Stimulated activated CD4-positive, alpha-beta T cell treated with anti-CD3 and anti-CD28 coated beads, Interleukin-12 subunit alpha, Interleukin-12 subunit beta, amount 100 ng/mL, for 48 hours (primary cell): ENCODE measurements at regions not wholly inside any gene's neighbourhood (a gene's known extent, or its start where the extent isn't known, plus 50 kb on each side); places are given as distances from the start of the nearest gene placed in this dataset.
"Not testable (repeated sequence)": the region's sequence is repeated elsewhere in the genome, so short reads cannot be mapped to it uniquely, and the experiment has no call there.

ENCODE experiments used
- DNase-seq, 3 donors: peaks; one replicate each; pipeline ENCODE4 v3.0.0-alpha.2; 2020; ENCODE audit warnings: low read depth in 2 of 3, low spot score in 1 of 3

DNA sequence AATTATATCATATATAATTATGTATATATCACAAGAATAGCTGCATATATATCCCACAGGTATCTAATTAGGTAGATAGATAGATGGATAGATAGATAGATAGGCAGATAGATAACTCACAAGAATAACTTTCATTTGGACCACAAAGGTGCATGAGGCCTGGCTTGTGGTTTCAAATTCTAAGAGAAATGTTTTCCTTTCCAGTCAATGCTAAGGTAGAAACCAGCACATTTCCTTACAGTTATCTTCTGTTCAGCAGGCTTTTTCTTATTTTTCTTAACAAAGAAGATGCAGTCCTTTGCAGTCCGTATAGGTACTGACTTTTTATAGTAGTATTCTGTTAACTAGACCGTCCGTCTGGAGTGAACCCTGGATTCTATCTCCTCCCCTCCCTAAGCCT lies 152.9 kb upstream of the ANKFN1 start:
- no peak for DNase-seq

DNA sequence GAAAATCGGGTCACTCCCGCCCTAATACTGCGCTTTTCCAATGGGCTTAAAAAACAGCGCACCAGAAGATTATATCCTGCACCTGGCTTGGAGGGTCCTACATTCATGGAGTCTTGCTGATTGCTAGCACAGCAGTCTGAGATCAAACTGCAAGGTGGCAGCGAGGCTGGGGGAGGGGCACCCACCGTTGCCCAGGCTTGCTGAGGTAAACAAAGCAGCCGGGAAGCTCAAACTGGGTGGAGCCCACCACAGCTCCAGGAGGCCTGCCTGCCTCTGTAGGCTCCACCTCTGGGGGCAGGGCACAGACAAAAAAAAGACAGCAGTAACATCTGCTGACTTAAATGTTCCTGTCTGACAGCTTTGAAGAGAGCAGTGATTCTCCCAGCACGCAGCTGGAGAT lies 150.6 kb upstream of the ANKFN1 start:
- not testable (repeated sequence) for DNase-seq

DNA sequence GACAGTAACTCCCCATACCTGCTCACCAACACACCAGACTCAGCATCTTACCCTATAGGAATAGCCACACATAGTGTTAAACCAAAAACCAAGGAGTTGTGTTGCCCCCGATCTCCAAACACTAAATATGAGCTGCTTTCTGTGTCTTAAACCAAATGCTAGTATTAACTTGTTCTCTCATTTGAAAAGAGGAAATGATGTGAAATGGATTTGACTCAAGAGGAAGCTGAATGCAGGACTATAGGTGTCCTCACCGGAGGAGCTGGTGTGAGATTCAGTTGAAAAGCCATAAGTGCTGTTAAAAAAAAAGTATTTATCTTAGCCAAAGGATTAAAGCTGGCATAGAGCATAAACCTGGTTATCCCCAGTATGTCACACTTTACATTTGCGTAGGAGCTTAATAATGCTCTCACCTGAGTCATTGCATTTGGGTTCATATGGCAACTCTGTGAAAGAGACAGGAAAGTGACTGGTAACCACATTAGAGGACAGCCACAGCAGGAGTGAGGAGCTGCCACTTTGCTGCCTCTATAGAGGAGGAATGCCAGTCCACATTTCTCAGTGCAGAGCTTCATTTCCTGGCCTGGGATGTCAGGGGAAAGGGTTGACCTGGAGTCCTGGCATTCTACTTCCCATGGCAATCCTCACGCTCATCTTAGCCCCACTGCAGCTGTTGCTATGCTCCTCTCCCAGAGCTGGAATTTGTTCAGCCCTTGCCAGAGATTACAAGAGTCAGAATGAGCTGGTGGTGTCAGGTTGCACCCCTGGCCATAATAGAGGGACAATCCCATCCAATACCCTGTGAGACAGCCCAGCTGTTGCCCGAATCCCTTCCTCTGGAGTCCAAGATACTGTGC lies 143.3 kb upstream of the ANKFN1 start:
- no peak for DNase-seq

DNA sequence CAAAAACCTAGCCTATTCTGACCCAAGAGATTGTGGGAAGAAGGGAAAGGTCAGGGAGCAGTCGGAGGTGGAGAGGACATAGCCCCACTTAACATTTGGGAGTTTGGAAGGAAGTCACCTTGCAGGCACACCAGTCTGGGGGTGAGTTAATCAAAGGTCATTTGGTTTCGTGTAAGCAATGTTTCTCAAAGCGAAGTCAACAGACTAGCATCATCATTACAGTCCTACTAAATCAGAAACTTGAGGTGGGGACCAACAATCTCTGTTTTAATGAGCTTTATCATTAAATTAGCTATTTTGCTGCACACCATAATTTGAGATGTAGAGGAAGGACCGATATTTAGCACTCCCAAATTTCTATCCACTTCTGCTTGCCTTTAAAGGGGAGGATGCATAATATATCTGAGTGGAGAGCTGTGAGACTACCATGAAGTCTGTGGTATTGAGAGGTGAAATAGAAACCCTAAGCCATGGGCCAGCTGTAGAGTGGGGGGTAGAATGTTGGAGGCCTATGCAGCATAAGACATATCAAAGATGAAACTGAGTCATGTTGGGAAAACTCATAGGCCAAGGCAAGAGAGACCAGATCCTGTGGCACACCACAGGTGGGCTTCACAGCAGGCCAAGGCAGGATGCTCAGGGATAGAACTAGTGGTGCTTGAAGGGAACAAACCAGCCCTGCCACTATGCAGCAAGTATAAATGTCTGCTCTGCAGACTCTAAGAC lies 141.7 kb upstream of the ANKFN1 start:
- DNase-seq = peak in 1 of 3 donors; percentile 7

DNA sequence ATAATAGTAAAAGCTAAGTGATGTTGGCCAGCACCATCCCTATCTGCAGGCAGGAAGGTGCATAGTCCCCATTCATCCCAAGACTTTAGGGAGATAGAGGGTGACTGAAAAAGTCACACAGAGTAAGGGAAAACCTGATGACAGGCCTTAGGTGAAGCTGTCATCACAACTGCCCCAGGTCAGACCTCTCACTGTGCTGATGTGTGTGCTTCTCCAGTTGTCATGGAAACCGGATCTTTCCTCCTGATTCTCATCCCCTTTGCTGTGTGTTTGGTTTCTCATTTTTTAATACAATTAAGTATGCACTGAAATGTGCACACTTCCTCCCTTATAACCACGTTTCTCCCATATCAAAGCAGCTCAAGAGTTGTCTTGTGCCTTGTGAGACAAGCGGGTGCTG lies 135.1 kb upstream of the ANKFN1 start:
- no peak for DNase-seq

DNA sequence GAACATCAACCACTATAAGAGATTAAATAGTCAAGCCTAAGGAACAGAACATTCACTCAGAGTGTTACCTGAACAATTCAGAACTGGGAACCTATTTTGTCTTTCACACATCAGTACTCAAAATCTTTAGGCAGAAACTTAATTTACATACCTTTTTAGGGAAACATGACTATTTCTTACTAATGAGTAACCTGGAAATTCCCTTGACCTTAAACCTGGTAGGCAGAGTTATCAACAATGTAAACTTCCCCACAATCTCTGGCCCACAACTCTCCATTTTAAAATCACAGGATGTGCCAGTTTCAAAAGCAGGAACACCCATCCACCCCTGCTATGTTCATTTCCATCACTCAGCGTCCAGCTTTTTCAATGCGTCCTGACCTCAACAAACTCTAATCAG lies 132.9 kb upstream of the ANKFN1 start:
- DNase-seq = no peak

DNA sequence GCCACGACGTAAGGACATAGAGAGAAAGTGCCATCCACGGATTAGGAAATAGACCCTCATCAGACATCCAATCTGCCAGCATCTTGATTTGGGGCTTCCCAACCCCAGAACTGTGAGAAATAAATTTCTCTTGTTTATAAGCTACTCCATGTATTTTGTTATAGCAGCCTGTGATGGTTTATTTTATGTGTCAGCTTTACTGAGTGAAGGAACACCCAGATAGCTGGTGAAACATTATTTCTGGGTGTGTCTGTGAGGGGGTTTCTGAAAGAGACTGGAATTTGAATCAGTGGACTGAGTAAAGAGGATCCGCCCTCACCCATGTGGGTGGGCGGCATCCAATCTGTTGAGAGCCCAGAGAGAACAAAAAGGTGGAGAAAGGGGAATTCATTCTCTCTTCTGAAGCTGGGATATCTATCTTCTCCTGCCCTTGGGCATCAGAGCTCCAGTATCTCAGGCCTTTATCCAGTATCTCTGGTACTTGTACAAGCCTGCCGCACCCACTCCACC lies 131.5 kb upstream of the ANKFN1 start:
- DNase-seq = no peak

DNA sequence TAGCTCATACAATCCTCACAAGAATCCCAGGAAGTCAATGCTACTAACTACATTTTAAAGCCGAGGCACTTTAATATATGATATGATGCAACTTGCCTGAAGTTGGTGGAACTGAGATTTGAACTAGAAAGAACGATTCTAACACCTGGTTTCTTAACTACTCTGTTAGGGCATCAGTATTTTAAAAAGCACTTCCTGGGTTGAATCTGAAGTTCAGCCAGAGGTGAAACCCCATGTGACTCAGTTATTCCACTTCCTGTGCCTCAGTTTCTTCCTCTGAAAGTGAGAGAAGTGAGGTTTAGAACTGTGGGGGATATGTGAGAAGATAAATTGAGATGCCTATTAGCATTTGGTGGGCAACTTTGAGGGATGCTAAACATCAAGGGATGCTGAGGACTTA lies 129.4 kb upstream of the ANKFN1 start:
- DNase-seq = no peak

DNA sequence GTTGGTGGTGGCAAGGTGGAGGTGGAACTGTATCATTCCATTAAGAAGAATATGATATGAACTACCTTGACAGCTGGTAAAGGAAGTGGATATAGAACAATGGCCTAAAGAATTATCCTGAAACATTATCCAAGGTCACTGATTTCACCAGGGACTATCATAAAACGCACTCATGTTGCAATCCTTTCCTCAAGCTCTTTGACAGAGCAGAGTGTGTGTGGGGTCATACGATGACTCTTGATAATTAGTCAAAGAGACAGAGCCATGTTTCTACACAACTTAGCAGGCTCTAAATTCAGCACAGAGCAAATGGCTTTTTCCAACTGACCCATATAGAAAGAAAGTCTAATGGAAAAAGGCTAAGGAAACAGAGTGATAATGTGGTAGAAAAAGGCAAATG lies 126.4 kb upstream of the ANKFN1 start:
- DNase-seq = no peak

DNA sequence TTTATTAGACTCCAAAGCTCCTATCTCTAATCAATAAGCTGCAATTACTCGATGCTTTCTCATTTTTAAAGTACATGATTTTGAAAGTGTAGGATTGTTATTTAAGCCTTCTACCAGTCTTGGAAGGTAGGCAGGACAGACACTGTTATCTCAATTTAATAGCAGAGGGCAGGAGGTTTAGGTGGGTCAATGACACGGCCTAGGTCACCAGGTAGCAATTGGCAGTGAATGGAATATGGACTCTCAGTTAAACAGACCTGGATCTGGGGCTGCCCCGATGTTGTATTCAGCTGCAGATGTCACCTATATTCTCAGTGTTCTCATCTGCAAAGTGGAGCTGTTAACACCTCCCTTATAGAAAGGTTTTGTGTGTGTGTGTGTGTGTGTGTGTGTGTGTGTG lies 124.4 kb upstream of the ANKFN1 start:
- DNase-seq = no peak

DNA sequence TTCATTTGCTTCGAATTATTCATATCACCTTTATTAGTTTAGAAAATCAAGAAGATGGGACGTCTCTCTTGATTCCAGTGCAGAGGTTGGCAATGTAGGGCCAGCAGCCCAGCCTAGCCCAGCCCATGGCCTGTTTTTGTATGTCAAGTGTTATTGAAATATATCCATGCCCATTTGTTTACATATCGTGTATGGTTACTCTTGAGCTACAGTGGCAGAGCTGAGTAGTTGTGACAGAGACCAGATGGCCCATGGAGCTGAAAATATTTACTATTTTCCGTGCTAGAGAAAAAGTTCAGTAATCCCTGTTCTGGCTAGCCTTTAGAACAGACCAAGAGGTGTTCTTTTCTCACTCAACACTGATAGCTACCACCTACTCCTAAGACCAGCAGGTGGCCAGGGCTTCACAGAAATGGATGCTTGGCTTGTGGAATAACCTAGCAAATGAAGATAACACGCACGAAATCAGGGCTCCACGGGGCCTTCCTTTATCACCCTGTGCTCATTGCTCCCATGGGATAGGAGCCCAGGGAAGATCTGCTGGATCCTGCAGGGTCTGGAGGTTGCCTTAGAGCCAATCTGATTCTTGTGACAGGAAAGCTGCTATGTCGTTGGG lies 123.2 kb upstream of the ANKFN1 start:
- no peak for DNase-seq

DNA sequence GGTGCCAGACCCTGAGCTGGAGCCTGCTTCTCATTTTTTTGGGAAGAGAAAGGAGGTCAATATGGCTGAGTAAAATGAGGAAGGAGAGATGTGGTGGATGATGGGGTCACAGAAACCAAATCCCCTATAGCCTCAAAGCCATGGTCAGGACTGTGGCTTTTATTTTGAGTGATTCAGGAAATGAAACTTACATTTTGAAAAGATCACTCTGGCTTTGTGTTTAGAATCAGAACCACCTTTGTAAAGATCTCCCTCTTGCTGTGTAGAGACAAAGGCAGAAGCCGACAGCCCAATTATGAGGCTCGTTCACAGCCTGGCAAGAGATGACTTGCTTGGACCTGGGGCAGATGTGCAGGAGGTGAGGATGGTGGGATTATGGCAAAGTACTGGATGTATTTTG lies 121.6 kb upstream of the ANKFN1 start:
- no peak for DNase-seq

DNA sequence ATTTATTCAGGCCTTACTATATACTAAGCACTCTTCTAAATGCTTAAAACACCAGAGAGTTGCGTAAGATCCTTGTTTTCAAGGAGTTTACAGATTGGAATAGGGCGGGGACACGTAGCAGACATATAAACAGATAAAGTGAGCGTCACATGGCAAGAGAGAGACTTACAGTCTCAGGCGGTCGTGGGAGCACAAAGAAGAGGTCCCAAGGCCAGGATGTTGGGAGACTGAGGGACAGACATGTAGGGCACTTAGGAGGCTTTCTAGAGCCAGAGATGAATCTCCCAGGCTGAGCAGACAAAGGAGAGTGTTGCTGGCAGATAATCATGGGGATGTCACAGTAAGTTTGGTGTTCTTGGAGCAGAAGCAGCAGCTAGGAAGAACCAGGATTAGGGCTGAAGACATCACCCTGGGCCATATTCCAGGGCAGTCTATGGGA lies 119.1 kb upstream of the ANKFN1 start:
- DNase-seq = no peak

DNA sequence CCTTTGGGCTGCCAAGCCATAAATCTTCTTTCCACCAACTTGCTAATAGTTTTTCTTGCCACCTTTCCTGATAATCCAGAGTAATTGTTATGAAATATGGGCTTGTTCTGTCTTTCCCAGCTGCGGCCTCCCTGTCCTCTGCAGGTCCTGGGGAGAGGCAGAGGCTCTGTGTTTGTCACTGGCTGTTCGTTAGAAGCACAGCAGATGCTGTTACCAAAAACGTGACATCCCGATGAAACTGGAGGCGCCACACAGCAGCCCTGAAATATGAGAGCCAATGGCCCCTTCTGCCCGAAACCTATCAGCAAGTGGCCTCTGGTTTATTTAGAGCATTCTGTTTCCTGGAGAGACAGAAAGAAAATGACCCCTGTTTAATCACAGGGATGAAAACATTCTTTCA lies 115.1 kb upstream of the ANKFN1 start:
- no peak for DNase-seq

DNA sequence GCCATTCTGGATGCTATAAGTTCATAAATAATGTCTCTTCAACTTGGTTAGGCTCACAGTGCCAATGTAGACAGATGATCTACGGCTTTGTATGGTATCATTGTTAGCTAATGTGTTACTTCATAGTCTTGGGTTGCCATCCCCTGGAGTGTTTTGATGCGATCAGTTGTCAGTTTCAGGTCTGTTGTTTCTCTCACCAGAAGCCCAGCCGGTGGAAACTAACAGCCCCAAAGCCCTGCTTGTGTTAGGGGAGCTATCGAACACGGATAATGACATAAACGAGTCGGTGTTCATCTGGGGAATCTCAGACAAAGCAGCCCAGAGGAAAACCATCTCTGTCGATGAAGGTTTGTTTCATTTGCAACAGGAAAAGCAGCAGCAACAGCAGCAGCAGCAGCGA lies 107.4 kb upstream of the ANKFN1 start:
- no peak for DNase-seq

DNA sequence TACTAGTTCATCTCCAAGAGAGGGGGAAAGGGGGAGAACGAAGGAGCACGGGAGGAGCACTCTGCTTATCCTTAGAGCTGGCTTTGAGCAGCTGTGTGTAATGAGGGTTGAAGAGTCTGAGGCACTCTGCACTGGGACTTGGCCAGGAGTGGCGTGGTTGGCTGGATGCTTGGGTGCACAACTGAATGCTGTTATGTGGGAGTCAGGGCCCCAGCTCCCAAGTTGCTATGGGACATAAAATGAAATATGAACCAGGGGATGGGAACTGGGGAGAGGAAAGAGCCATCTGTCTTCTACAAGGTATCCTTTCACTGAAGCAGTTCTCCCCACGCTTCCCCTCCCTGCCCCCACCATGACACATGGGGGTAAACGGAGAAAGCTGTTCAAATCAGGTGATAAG lies 105.9 kb upstream of the ANKFN1 start:
- no peak for DNase-seq

DNA sequence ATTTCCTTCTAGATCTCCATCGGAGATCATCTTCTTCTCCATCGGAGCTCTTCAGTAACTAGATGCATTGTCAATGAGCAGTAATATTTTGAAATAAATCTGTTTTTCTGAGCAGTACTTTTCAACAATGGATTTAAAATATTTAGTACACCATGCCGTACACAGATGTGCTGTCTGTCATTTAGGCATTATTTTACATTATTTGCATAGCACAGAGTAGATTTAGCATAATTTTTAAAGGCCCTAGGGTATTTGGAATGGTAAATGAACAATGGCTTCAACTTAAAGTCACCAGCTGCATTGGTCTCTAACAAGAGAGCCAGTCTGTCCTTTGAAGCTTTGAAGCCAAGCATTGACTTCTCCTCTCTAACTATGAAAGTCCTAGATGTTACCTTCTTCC lies 95.4 kb upstream of the ANKFN1 start:
- no peak for DNase-seq

DNA sequence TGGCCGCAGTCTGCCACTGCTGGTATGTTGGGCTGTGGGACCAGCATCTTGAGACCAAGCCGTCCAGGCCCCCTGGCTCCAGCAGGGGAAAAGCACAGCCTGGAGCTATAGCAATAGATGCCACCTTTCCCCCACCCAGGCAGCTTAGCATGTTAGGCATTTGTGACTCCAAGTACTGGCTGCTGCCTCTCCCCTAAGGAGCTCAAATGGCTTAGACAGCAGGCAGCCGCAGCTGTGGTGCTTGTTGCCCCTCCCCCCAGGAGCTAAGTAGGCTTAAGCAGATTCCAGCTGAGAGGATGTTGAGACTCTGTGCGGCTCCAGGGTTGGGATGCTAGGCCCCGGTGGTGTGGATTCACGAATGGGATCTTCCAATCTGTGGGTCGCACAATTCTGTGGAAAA lies 88.8 kb upstream of the ANKFN1 start:
- no peak for DNase-seq

DNA sequence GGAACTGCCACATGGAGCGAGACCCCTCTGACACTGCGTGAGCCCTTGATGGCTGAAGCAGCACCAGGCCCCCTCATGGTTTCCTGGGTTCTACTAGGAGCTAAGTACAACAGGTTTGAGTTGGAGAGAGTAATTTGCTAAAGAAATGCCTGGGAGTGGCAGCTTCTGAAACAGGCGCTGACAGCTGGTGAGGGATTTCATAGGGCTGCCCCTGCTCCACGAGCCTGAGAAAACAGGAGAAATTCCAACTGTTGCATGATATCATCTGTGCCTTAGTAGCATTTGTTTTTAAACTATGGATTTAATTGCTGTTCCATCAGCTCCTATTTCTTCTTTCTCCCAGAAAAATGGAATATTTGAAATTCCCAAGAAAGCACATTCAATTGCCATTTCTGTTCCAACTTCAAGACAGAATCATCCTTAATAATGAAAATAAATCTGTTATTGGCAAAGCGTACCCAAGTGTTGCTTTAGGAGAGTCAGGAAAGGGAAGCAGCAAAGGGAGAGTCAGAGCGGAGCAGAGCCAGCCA lies 78.8 kb upstream of the ANKFN1 start:
- DNase-seq = no peak

DNA sequence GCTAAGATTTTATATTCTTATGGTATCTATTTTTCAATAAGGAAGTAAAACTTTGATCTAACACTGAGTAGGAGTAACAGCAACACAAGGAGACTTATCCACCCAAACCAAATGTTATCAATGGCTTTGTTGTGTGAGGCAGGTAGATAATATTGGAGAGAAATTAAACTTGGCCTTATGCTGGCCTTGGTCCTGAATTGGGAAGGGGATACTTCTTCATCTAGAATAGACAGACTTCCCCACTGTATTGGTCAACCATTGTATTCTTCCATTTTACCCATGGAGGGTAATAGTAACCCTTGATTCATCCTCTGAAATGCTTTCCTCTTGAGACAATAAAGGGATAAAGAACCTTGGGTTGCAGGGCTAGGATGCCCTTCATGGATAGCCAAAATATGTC lies 76.3 kb upstream of the ANKFN1 start:
- DNase-seq = no peak

DNA sequence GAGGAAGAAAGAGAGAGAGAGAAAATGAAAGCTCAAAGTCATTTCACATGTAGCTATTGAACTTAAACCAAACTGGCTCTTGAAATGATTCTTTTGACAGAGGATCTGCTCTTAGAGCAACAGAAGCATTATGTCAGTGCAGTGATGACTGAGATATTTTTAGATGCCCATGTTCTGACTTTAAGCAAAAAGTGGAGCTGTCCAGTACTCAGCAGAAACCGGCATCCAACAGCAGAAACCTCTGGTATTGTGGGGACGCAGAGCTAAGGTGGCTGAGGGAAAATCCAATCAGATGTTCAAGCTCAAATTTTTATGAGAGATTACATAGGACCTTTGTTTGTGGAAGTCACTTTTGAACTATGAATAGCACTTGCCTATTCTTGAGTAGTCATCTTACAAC lies 69.8 kb upstream of the ANKFN1 start:
- DNase-seq = no peak
